Panc1 (cell line): ENCODE measurements at regions not wholly inside any gene's neighbourhood (a gene's known extent, or its start where the extent isn't known, plus 50 kb on each side); places are given as distances from the start of the nearest gene placed in this dataset.

Experiments used
- POLR2AphosphoS5 ChIP-seq: IDR thresholded peaks from 2 replicates; pipeline ENCODE4 v1.6.1; 2012; ENCODE audit warnings: mild to moderate bottlenecking, low read depth, low read length, moderate library complexity
- TCF7L2 ChIP-seq: IDR thresholded peaks from 2 replicates; pipeline ENCODE4 v1.6.1; 2011; ENCODE audit warnings: mild to moderate bottlenecking, low read depth, low read length, inconsistent platforms
- TF ChIP-seq, protein P1 (sequence below): fragments of 450-650 bp; IDR thresholded peaks from 2 replicates; pipeline ENCODE4 v1.5.1; 2017; ENCODE audit warnings: mild to moderate bottlenecking
- TF ChIP-seq, protein P2 (sequence below), 2 experiments: IDR thresholded peaks; 2 replicates each; pipeline ENCODE4 v1.6.1; 2011 to 2012; ENCODE audit warnings: low read depth in 2 of 2, control low read depth in 1 of 2, low read length in 1 of 2, mild to moderate bottlenecking in 1 of 2, moderate library complexity in 1 of 2; ENCODE audit not compliant: insufficient read depth in 1 of 2

DNA sequence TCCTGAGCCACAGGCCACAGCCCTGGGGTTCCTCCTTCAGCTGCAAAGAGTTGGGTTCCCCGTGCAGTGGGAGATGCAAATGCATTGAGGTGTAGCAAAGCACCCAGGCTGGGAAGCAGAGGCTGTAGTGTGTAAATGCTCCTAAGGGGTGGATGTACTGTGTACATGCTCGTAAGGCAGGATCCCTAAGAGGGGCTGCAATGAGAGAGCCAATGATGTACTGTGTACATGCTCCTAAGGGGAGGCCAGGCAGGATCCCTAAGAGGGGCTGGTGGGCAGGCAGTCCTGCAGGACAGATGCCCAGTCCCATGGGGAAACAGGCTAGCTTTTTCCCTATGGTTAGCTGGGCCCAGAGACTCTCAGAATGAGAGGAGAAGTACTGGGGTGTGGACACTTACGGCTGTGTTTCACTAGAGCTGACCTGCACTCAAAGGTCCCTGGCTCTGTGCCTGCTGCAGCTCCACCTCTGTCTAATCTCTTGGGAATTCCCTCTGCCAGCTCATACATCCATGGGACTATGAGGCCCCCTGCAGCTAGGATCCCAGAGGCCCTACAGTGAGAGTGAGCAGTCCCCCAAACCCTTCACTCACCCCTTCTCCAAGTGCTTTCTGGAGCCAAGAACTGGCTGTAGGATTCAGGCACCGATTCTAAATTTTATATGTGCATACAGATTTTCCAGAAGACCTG is 261.9 kb upstream of the LUZP2 start:
- no peak for TF ChIP-seq POLR2AphosphoS5
- TF ChIP-seq, protein P1, sequence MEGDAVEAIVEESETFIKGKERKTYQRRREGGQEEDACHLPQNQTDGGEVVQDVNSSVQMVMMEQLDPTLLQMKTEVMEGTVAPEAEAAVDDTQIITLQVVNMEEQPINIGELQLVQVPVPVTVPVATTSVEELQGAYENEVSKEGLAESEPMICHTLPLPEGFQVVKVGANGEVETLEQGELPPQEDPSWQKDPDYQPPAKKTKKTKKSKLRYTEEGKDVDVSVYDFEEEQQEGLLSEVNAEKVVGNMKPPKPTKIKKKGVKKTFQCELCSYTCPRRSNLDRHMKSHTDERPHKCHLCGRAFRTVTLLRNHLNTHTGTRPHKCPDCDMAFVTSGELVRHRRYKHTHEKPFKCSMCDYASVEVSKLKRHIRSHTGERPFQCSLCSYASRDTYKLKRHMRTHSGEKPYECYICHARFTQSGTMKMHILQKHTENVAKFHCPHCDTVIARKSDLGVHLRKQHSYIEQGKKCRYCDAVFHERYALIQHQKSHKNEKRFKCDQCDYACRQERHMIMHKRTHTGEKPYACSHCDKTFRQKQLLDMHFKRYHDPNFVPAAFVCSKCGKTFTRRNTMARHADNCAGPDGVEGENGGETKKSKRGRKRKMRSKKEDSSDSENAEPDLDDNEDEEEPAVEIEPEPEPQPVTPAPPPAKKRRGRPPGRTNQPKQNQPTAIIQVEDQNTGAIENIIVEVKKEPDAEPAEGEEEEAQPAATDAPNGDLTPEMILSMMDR: no peak
- no peak for TF ChIP-seq TCF7L2
- TF ChIP-seq, protein P2, sequence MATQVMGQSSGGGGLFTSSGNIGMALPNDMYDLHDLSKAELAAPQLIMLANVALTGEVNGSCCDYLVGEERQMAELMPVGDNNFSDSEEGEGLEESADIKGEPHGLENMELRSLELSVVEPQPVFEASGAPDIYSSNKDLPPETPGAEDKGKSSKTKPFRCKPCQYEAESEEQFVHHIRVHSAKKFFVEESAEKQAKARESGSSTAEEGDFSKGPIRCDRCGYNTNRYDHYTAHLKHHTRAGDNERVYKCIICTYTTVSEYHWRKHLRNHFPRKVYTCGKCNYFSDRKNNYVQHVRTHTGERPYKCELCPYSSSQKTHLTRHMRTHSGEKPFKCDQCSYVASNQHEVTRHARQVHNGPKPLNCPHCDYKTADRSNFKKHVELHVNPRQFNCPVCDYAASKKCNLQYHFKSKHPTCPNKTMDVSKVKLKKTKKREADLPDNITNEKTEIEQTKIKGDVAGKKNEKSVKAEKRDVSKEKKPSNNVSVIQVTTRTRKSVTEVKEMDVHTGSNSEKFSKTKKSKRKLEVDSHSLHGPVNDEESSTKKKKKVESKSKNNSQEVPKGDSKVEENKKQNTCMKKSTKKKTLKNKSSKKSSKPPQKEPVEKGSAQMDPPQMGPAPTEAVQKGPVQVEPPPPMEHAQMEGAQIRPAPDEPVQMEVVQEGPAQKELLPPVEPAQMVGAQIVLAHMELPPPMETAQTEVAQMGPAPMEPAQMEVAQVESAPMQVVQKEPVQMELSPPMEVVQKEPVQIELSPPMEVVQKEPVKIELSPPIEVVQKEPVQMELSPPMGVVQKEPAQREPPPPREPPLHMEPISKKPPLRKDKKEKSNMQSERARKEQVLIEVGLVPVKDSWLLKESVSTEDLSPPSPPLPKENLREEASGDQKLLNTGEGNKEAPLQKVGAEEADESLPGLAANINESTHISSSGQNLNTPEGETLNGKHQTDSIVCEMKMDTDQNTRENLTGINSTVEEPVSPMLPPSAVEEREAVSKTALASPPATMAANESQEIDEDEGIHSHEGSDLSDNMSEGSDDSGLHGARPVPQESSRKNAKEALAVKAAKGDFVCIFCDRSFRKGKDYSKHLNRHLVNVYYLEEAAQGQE (IDR thresholded peaks at IDR 0.05; ENCODE audit: insufficient read depth in 1 of 2, low read depth in 2 of 2, low read length in 1 of 2): no peak
